GM12878 (cell line): ENCODE measurements at regions not wholly inside any gene's neighbourhood (a gene's known extent, or its start where the extent isn't known, plus 50 kb on each side); places are given as distances from the start of the nearest gene placed in this dataset.

Source experiments
- EZH2 ChIP-seq: IDR thresholded peaks from 2 replicates; pipeline ENCODE4 v1.6.1; 2012; ENCODE audit warnings: low read depth, mild to moderate bottlenecking, control low read depth, inconsistent platforms, low read length, borderline replicate concordance; ENCODE audit not compliant: control insufficient read depth
- ZBTB33 ChIP-seq: fragments of 450-650 bp; IDR thresholded peaks from 2 replicates; pipeline ENCODE4 v1.6.1; 2017; ENCODE audit warnings: mild to moderate bottlenecking

GRCh38 chr16:85180047-85180826 lies 68.0 kb upstream of the CIBAR2 start:
- TF ChIP-seq EZH2: no peak
- TF ChIP-seq ZBTB33: no peak
